Right lobe of liver (tissue), 6 donors: ENCODE measurements at regions not wholly inside any gene's neighbourhood (a gene's known extent, or its start where the extent isn't known, plus 50 kb on each side); places are given as distances from the start of the nearest gene placed in this dataset.

ENCODE experiments used
- ATAC-seq, 4 donors: fragments of 200-7000 bp; cut with Tn5 transposase; one replicate each; pipeline ENCODE4 v1.9.1; 2020; ENCODE audit warnings: mild to moderate bottlenecking in 4 of 4, moderate library complexity in 4 of 4
- DNase-seq, 3 donors: peaks; one replicate each; pipeline ENCODE4 v3.0.0-alpha.2; 2020
- H3K27ac ChIP-seq, 3 donors: fragments of 200-600 bp; one replicate each; pipeline ENCODE4 v1.8.0; 2022
- H3K27me3 ChIP-seq, 2 donors: fragments of 200-600 bp; one replicate each; pipeline ENCODE4 v1.8.0; 2022
- H3K36me3 ChIP-seq, 4 donors: fragments of 200-600 bp; sonication (generic) in 1 of 4; one replicate each; pipeline versions ENCODE4 v1.5.1 to v1.8.0; 2017 to 2022; ENCODE audit warnings: control low read depth in 1 of 4
- H3K4me1 ChIP-seq, 4 donors: fragments of 200-600 bp; sonication (generic) in 1 of 4; one replicate each; pipeline versions ENCODE4 v1.5.1 to v1.8.0; 2017 to 2022; ENCODE audit warnings: control low read depth in 1 of 4
- H3K4me3 ChIP-seq, 3 donors: fragments of 200-600 bp; one replicate each; pipeline ENCODE4 v1.8.0; 2022
- H3K9me3 ChIP-seq, 4 donors: fragments of 200-600 bp; sonication (generic) in 1 of 4; one replicate each; pipeline versions ENCODE4 v1.5.1 to v1.8.0; 2017 to 2022; ENCODE audit warnings: control low read depth in 1 of 4
- POLR2A ChIP-seq: fragments of 450-650 bp; IDR thresholded peaks from one replicate; pipeline ENCODE4 v1.6.1; 2017; ENCODE audit warnings: antibody characterized with exemption, mild to moderate bottlenecking
- WGBS: methylation state at CpG from one replicate; pipeline ENCODE4 v1.1.6; 2018; ENCODE audit warnings: low coverage, low lambda C conversion rate; ENCODE audit not compliant: insufficient coverage; ENCODE audit errors: missing lambda C conversion rate; 5-methylcytosine and 5-hydroxymethylcytosine counted together
- intact Hi-C, 2 donors: fragments of 100-400 bp; cut with DNase I; formaldehyde crosslinking; loops; one replicate each; pipeline versions ENCODE4 v1.11.2 to v1.14.1; 2022
- TF ChIP-seq, protein P1 (sequence below), 4 donors: fragments of 200-600 bp in 3 of 4; fragments of 450-650 bp in 1 of 4; IDR thresholded peaks; one replicate each; pipeline versions ENCODE4 v1.5.1 to v1.8.0; 2016 to 2022; ENCODE audit warnings: antibody characterized with exemption in 4 of 4, mild to moderate bottlenecking in 2 of 4
- donor health status: DM: no; HTN: yes; CAD: no.
- donor health status: DM: no; HTN: no; CAD: no.
- donor health status: DM: no; HTN: no; CAD: no.
- donor health status: DM: no; HTN: yes; CAD: no.
- donor health status: DM: no; HTN: yes; CAD: no.

DNA sequence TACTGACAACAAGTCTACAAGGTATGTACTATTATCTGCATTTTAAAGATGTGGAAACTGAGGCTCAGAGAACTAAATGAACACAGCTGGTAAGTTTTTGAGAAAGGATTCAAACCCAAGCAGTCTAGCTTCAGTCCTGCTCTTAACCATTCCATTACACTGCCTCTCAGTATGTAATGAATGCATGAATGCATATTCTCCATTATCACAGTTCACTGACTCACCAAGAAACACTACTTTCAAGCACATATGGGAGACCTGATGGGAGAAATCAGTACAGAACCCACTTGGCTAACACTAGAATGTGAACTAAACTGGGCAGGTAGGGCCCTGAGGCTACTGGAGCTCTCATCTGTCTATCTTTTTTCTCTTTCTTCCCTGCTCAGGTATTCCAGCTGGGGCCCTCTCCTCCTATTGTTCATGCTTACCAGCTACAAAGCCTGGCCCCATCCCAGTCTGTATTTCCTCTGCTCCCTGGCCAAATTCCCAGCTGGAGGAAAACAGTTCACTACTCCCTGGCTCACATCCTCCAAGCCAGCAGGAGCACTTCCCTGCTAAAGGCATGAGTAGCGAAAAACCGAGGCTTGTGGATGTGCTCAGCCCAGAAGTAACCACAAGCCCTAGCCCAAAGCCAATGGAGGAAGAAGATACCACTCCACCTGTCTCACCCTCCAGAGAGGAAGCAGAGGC, 178.2 kb upstream of the ARHGEF9 start:
- 57% methylated on average over 2 of the region's 2 CpGs for WGBS
- no peaks in the 10 kb centered on the region for H3K4me1 ChIP-seq
- peaks cover 0 to 3% of the 10 kb centered on the region in 2 donors for H3K27me3 ChIP-seq
- ATAC-seq: no peak
- no peak for DNase-seq
- no peaks in the 10 kb centered on the region for H3K9me3 ChIP-seq
- H3K27ac ChIP-seq: no peak overlapping the region
- no peak overlapping the region for H3K4me3 ChIP-seq
- intact Hi-C loops: no loop called here
- TF ChIP-seq, protein P1, sequence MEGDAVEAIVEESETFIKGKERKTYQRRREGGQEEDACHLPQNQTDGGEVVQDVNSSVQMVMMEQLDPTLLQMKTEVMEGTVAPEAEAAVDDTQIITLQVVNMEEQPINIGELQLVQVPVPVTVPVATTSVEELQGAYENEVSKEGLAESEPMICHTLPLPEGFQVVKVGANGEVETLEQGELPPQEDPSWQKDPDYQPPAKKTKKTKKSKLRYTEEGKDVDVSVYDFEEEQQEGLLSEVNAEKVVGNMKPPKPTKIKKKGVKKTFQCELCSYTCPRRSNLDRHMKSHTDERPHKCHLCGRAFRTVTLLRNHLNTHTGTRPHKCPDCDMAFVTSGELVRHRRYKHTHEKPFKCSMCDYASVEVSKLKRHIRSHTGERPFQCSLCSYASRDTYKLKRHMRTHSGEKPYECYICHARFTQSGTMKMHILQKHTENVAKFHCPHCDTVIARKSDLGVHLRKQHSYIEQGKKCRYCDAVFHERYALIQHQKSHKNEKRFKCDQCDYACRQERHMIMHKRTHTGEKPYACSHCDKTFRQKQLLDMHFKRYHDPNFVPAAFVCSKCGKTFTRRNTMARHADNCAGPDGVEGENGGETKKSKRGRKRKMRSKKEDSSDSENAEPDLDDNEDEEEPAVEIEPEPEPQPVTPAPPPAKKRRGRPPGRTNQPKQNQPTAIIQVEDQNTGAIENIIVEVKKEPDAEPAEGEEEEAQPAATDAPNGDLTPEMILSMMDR (IDR thresholded peaks at IDR 0.05): no peak
- TF ChIP-seq POLR2A: no peak
- H3K36me3 ChIP-seq: no peaks in the 10 kb centered on the region

DNA sequence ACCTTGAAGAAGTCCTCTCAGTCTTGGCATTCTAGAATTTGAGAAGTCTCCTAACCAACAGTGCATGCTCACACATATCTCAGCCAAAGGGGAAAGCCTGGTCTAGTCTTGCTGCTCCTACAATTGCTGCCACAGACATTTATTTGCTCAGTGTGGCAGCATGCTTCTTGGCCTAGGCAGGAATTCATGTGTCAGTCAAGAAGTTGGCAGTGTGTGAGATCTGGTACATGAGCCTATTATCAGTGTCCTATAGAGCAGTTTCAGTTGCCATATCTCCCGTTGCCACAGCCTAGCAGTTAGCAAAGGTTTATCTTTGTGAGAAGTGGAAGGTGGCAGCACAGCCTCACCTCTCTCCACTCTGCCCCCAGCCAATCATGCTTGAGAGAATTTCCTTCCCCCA, 176.9 kb upstream of the ARHGEF9 start:
- intact Hi-C loops: no loop called here
- Histone ChIP-seq H3K27ac (no peak overlapping the region), H3K9me3 (no peaks in the 10 kb centered on the region), H3K27me3 (peaks cover 0 to 3% of the 10 kb centered on the region in 2 donors), H3K4me3 (no peak overlapping the region), H3K36me3 (no peaks in the 10 kb centered on the region), H3K4me1 (no peaks in the 10 kb centered on the region)
- ATAC-seq (no peak), DNase-seq (no peak)
- TF ChIP-seq POLR2A: no peak
- TF ChIP-seq, protein P1 (IDR thresholded peaks at IDR 0.05): no peak
- WGBS: 36% methylated on average over 1 of the region's 1 CpG

- no peak for ATAC-seq
- DNase-seq: no peak
- Histone ChIP-seq H3K36me3 (no peaks in the 10 kb centered on the region), H3K9me3 (no peaks in the 10 kb centered on the region), H3K4me1 (no peaks in the 10 kb centered on the region), H3K4me3 (no peak overlapping the region), H3K27ac (no peak overlapping the region), H3K27me3 (no peaks in the 10 kb centered on the region)
- TF ChIP-seq POLR2A: no peak
- TF ChIP-seq, protein P1 (IDR thresholded peaks at IDR 0.05): no peak
- intact Hi-C loops: no loop called here
Measured at GRCh38 chrX:63959975-63960374, 175.0 kb upstream of the ARHGEF9 start.

- no peaks in the 10 kb centered on the region for H3K36me3 ChIP-seq
- H3K4me1 ChIP-seq: no peaks in the 10 kb centered on the region
- DNase-seq (no peak), ATAC-seq (no peak)
- no peaks in the 10 kb centered on the region for H3K27me3 ChIP-seq
- H3K4me3 ChIP-seq: no peak overlapping the region
- TF ChIP-seq POLR2A: no peak
- TF ChIP-seq, protein P1 (IDR thresholded peaks at IDR 0.05): no peak
- intact Hi-C loops: no loop called here
- H3K27ac ChIP-seq: no peak overlapping the region
- 30% methylated on average over 2 of the region's 2 CpGs for WGBS
- H3K9me3 ChIP-seq: no peaks in the 10 kb centered on the region
Measured at GRCh38 chrX:63958134-63958865, 173.3 kb upstream of the ARHGEF9 start.
